ENCODE measurements at regions not wholly inside any gene's neighbourhood (a gene's known extent, or its start where the extent isn't known, plus 50 kb on each side); places are given as distances from the start of the nearest gene placed in this dataset.

DNA sequence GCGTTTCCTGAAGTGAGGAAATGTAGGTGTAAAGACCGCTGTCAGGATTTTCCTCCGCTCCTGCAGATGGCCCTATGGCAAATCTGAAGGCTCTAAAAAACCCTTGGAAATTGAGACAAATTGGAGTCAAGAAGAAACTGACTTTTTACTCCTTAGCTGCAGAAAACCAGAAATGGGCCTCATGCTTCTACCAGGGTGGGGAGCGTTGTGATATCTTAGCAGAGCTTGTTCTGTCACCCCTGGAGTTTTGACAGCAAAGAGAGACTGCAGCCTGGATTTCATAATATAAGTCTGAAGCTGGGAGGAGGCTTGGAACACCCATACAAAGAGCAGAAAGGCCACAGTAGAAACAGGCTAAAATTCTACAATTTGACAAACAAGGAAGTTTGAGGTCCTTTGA lies 283.0 kb upstream of the PLSCR5 start (continued):
- TF ChIP-seq, protein P1, sequence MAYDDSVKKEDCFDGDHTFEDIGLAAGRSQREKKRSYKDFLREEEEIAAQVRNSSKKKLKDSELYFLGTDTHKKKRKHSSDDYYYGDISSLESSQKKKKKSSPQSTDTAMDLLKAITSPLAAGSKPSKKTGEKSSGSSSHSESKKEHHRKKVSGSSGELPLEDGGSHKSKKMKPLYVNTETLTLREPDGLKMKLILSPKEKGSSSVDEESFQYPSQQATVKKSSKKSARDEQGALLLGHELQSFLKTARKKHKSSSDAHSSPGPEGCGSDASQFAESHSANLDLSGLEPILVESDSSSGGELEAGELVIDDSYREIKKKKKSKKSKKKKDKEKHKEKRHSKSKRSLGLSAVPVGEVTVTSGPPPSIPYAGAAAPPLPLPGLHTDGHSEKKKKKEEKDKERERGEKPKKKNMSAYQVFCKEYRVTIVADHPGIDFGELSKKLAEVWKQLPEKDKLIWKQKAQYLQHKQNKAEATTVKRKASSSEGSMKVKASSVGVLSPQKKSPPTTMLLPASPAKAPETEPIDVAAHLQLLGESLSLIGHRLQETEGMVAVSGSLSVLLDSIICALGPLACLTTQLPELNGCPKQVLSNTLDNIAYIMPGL (CRISPR knock-in tag; IDR thresholded peaks at IDR 0.05) = no peak
- TF ChIP-seq NR3C1 (CRISPR knock-in tag; conservative IDR thresholded peaks at IDR 0.05; ENCODE audit: low read depth) = no peak

DNA sequence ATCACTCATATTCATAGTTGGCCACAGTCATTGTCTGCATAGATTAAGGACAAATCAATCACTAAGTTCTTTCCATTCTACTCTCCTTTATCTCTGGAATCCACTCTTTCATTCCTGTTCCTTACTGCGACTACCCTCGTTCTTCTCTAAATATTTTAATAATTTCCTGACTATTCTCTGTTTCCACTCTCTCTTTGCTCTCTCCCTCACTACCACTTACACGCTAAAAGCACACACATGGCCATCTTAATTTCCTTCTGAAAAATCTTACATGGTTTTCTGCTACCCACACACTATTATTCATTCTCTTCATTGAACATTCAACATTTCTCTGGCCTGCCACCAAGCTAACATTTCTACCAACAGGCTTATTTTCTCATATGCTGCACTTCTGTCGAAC lies 279.6 kb upstream of the PLSCR5 start:
- H3K4me1 Mint-ChIP-seq = no peaks in the 10 kb centered on the region; the same call in 1 of the 2 replicates
- no peak overlapping the region for H3K27ac Mint-ChIP-seq
- no peak overlapping the region for H3K4me3 Mint-ChIP-seq
- ChIA-PET CTCF (no interaction called here), POLR2A (interaction anchor here (0.6 kb wide), 1 partner anchor 275 kb away, joined by 4 read pairs; no protein-coding TSS in a partner anchor)
- no peak for DNase-seq (ENCODE audit: low spot score)
- ATAC-seq = no peak
- no peaks in the 10 kb centered on the region for H3K9me3 Mint-ChIP-seq
- no peaks in the 10 kb centered on the region for H3K36me3 Mint-ChIP-seq
- no peaks in the 10 kb centered on the region for H3K27me3 Mint-ChIP-seq (ENCODE audit: low read depth)
- TF ChIP-seq MYBL2 (CRISPR knock-in tag; IDR thresholded peaks at IDR 0.05) (no peak), RELA (CRISPR knock-in tag; IDR thresholded peaks at IDR 0.05; ENCODE audit: borderline replicate concordance) (no peak), MXD4 (CRISPR knock-in tag; IDR thresholded peaks at IDR 0.05; ENCODE audit: borderline replicate concordance) (no peak), SMAD3 (CRISPR knock-in tag; IDR thresholded peaks at IDR 0.05; ENCODE audit: borderline replicate concordance) (no peak), NFYB (CRISPR knock-in tag; conservative IDR thresholded peaks at IDR 0.05; ENCODE audit: low read depth) (no peak), ZNF138 (CRISPR knock-in tag; conservative IDR thresholded peaks at IDR 0.05) (no peak), TEAD4 (CRISPR knock-in tag; IDR thresholded peaks at IDR 0.05) (no peak), TCF7 (CRISPR knock-in tag; IDR thresholded peaks at IDR 0.05; ENCODE audit: low read depth) (no peak)
- TF ChIP-seq, protein P2, sequence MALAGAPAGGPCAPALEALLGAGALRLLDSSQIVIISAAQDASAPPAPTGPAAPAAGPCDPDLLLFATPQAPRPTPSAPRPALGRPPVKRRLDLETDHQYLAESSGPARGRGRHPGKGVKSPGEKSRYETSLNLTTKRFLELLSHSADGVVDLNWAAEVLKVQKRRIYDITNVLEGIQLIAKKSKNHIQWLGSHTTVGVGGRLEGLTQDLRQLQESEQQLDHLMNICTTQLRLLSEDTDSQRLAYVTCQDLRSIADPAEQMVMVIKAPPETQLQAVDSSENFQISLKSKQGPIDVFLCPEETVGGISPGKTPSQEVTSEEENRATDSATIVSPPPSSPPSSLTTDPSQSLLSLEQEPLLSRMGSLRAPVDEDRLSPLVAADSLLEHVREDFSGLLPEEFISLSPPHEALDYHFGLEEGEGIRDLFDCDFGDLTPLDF (CRISPR knock-in tag; IDR thresholded peaks at IDR 0.05) = no peak
- TF ChIP-seq, protein P3, sequence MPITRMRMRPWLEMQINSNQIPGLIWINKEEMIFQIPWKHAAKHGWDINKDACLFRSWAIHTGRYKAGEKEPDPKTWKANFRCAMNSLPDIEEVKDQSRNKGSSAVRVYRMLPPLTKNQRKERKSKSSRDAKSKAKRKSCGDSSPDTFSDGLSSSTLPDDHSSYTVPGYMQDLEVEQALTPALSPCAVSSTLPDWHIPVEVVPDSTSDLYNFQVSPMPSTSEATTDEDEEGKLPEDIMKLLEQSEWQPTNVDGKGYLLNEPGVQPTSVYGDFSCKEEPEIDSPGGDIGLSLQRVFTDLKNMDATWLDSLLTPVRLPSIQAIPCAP (CRISPR knock-in tag; IDR thresholded peaks at IDR 0.05) = no peak
- TF ChIP-seq, protein P4, sequence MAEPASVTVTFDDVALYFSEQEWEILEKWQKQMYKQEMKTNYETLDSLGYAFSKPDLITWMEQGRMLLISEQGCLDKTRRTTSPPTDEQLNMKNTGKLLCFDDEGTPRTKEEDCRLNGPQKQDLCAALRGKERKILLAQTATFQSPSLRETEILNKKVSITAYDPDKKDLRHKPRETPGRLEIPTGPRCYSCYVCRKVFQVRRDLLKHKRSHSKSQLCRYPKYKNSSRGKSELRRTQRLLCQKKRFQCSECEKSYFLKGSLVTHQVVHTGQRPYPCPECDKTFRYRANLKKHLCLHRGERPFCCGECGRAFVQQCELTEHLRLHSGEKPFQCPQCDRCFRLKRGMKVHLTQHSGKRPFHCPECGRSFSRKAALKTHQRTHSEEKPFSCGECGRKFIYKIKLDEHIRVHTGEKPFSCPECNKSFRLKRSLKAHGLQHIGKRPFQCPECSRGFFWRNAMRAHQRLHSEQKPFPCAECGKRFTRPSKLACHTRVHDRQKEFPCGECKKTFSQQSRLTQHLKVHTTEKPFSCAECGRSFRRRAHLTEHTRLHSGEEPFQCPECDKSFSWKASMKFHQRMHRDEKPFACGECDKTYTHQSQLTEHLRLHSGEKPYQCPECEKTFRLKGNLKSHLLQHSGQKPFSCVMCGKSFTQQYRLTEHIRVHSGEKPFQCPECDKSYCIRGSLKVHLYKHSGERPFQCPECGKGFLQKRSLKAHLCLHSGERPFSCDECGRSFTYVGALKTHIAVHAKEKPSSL (CRISPR knock-in tag; conservative IDR thresholded peaks at IDR 0.05) = no peak
- TF ChIP-seq, protein P5, sequence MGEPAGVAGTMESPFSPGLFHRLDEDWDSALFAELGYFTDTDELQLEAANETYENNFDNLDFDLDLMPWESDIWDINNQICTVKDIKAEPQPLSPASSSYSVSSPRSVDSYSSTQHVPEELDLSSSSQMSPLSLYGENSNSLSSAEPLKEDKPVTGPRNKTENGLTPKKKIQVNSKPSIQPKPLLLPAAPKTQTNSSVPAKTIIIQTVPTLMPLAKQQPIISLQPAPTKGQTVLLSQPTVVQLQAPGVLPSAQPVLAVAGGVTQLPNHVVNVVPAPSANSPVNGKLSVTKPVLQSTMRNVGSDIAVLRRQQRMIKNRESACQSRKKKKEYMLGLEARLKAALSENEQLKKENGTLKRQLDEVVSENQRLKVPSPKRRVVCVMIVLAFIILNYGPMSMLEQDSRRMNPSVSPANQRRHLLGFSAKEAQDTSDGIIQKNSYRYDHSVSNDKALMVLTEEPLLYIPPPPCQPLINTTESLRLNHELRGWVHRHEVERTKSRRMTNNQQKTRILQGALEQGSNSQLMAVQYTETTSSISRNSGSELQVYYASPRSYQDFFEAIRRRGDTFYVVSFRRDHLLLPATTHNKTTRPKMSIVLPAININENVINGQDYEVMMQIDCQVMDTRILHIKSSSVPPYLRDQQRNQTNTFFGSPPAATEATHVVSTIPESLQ (CRISPR knock-in tag; IDR thresholded peaks at IDR 0.05) = no peak
- TF ChIP-seq, protein P6, sequence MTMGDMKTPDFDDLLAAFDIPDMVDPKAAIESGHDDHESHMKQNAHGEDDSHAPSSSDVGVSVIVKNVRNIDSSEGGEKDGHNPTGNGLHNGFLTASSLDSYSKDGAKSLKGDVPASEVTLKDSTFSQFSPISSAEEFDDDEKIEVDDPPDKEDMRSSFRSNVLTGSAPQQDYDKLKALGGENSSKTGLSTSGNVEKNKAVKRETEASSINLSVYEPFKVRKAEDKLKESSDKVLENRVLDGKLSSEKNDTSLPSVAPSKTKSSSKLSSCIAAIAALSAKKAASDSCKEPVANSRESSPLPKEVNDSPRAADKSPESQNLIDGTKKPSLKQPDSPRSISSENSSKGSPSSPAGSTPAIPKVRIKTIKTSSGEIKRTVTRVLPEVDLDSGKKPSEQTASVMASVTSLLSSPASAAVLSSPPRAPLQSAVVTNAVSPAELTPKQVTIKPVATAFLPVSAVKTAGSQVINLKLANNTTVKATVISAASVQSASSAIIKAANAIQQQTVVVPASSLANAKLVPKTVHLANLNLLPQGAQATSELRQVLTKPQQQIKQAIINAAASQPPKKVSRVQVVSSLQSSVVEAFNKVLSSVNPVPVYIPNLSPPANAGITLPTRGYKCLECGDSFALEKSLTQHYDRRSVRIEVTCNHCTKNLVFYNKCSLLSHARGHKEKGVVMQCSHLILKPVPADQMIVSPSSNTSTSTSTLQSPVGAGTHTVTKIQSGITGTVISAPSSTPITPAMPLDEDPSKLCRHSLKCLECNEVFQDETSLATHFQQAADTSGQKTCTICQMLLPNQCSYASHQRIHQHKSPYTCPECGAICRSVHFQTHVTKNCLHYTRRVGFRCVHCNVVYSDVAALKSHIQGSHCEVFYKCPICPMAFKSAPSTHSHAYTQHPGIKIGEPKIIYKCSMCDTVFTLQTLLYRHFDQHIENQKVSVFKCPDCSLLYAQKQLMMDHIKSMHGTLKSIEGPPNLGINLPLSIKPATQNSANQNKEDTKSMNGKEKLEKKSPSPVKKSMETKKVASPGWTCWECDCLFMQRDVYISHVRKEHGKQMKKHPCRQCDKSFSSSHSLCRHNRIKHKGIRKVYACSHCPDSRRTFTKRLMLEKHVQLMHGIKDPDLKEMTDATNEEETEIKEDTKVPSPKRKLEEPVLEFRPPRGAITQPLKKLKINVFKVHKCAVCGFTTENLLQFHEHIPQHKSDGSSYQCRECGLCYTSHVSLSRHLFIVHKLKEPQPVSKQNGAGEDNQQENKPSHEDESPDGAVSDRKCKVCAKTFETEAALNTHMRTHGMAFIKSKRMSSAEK (CRISPR knock-in tag; IDR thresholded peaks at IDR 0.05; ENCODE audit: borderline replicate concordance) = no peak
- TF ChIP-seq, protein P7, sequence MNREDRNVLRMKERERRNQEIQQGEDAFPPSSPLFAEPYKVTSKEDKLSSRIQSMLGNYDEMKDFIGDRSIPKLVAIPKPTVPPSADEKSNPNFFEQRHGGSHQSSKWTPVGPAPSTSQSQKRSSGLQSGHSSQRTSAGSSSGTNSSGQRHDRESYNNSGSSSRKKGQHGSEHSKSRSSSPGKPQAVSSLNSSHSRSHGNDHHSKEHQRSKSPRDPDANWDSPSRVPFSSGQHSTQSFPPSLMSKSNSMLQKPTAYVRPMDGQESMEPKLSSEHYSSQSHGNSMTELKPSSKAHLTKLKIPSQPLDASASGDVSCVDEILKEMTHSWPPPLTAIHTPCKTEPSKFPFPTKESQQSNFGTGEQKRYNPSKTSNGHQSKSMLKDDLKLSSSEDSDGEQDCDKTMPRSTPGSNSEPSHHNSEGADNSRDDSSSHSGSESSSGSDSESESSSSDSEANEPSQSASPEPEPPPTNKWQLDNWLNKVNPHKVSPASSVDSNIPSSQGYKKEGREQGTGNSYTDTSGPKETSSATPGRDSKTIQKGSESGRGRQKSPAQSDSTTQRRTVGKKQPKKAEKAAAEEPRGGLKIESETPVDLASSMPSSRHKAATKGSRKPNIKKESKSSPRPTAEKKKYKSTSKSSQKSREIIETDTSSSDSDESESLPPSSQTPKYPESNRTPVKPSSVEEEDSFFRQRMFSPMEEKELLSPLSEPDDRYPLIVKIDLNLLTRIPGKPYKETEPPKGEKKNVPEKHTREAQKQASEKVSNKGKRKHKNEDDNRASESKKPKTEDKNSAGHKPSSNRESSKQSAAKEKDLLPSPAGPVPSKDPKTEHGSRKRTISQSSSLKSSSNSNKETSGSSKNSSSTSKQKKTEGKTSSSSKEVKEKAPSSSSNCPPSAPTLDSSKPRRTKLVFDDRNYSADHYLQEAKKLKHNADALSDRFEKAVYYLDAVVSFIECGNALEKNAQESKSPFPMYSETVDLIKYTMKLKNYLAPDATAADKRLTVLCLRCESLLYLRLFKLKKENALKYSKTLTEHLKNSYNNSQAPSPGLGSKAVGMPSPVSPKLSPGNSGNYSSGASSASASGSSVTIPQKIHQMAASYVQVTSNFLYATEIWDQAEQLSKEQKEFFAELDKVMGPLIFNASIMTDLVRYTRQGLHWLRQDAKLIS (CRISPR knock-in tag; IDR thresholded peaks at IDR 0.05; ENCODE audit: borderline replicate concordance) = no peak

Measured in WTC11 (cell line).